B cell (primary cell): ENCODE measurements at regions not wholly inside any gene's neighbourhood (a gene's known extent, or its start where the extent isn't known, plus 50 kb on each side); places are given as distances from the start of the nearest gene placed in this dataset.

Source experiments
- EZH2 ChIP-seq: IDR thresholded peaks from 2 replicates; pipeline ENCODE4 v1.6.1; 2012; ENCODE audit warnings: borderline replicate concordance, low read depth, mild to moderate bottlenecking, moderate library complexity, low read length; ENCODE audit not compliant: insufficient read depth, poor library complexity, severe bottlenecking
- TF ChIP-seq, protein P1 (sequence below): fragments of 200-600 bp; IDR thresholded peaks from one replicate; pipeline ENCODE4 v1.8.0; 2022; ENCODE audit warnings: antibody characterized with exemption, mild to moderate bottlenecking

DNA sequence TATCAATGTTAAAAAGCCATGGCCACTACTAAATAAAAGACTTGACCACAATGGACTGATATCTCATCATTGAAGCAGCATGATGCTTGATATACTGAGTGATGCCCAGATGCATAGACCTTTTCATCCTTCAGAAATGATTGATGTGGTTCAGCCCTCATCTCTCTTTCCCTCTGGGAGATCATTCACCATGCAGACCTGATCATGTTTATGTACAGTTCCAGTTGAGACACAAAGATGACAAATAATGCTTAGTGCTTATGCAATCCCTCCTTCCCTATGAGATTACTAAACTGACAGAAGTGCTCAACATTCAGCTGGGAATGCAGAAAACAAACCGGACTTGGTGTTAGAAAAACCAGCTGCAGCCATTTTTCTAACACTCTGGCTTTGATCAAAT is 91.9 kb upstream of the TLR4 start:
- TF ChIP-seq, protein P1, sequence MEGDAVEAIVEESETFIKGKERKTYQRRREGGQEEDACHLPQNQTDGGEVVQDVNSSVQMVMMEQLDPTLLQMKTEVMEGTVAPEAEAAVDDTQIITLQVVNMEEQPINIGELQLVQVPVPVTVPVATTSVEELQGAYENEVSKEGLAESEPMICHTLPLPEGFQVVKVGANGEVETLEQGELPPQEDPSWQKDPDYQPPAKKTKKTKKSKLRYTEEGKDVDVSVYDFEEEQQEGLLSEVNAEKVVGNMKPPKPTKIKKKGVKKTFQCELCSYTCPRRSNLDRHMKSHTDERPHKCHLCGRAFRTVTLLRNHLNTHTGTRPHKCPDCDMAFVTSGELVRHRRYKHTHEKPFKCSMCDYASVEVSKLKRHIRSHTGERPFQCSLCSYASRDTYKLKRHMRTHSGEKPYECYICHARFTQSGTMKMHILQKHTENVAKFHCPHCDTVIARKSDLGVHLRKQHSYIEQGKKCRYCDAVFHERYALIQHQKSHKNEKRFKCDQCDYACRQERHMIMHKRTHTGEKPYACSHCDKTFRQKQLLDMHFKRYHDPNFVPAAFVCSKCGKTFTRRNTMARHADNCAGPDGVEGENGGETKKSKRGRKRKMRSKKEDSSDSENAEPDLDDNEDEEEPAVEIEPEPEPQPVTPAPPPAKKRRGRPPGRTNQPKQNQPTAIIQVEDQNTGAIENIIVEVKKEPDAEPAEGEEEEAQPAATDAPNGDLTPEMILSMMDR, result no peak
- TF ChIP-seq EZH2, result no peak
